TTC549 (cell line): ENCODE measurements at regions not wholly inside any gene's neighbourhood (a gene's known extent, or its start where the extent isn't known, plus 50 kb on each side); places are given as distances from the start of the nearest gene placed in this dataset.

Source experiments
- FAIRE-seq: peaks from 2 replicates; lab custom pipeline; 2012; peaks lifted over from hg19 to GRCh38; lab: Jason Lieb, UNC

- FAIRE-seq = no peak
Observed at GRCh38 chr2:81894451-81894990, 1590.0 kb upstream of the LRRTM1 start.

- FAIRE-seq = no peak
Observed at GRCh38 chr2:81876624-81877023, 1572.1 kb upstream of the LRRTM1 start.

- FAIRE-seq = no peak
Observed at GRCh38 chr2:81872006-81872405, 1567.5 kb upstream of the LRRTM1 start.

GRCh38 chr2:81870119-81870518 lies 1565.6 kb upstream of the LRRTM1 start:
- FAIRE-seq = no peak

GRCh38 chr2:81858998-81859397 lies 1554.4 kb upstream of the LRRTM1 start:
- FAIRE-seq = no peak

GRCh38 chr2:81853341-81853740 lies 1548.8 kb upstream of the LRRTM1 start:
- no peak for FAIRE-seq

GRCh38 chr2:81852651-81853050 lies 1548.1 kb upstream of the LRRTM1 start:
- no peak for FAIRE-seq

- no peak for FAIRE-seq
Observed at GRCh38 chr2:81839780-81840179, 1535.2 kb upstream of the LRRTM1 start.

- FAIRE-seq = no peak
Observed at GRCh38 chr2:81835321-81836000, 1530.9 kb upstream of the LRRTM1 start.

GRCh38 chr2:81786811-81787210 lies 1482.3 kb upstream of the LRRTM1 start:
- no peak for FAIRE-seq

- no peak for FAIRE-seq
Observed at GRCh38 chr2:81767187-81767912, 1462.8 kb upstream of the LRRTM1 start.

GRCh38 chr2:81747481-81748070 lies 1443.0 kb upstream of the LRRTM1 start:
- FAIRE-seq = no peak

GRCh38 chr2:81739966-81740365 lies 1435.4 kb upstream of the LRRTM1 start:
- no peak for FAIRE-seq

- no peak for FAIRE-seq
Observed at GRCh38 chr2:81734981-81735380, 1430.4 kb upstream of the LRRTM1 start.

- no peak for FAIRE-seq
Observed at GRCh38 chr2:81714817-81715216, 1410.3 kb upstream of the LRRTM1 start.

GRCh38 chr2:81706856-81707255 lies 1402.3 kb upstream of the LRRTM1 start:
- FAIRE-seq = no peak

GRCh38 chr2:81703831-81704230 lies 1399.3 kb upstream of the LRRTM1 start:
- FAIRE-seq = no peak

- FAIRE-seq = no peak
Observed at GRCh38 chr2:81692566-81692965, 1388.0 kb upstream of the LRRTM1 start.

- FAIRE-seq = no peak
Observed at GRCh38 chr2:81675641-81676040, 1371.1 kb upstream of the LRRTM1 start.

- no peak for FAIRE-seq
Observed at GRCh38 chr2:81672923-81673322, 1368.4 kb upstream of the LRRTM1 start.

- no peak for FAIRE-seq
Observed at GRCh38 chr2:81672516-81672915, 1368.0 kb upstream of the LRRTM1 start.

GRCh38 chr2:81670885-81671284 lies 1366.3 kb upstream of the LRRTM1 start:
- FAIRE-seq = no peak

- FAIRE-seq = no peak
Observed at GRCh38 chr2:81661081-81661480, 1356.5 kb upstream of the LRRTM1 start.
